H1 (cell line): ENCODE measurements at regions not wholly inside any gene's neighbourhood (a gene's known extent, or its start where the extent isn't known, plus 50 kb on each side); places are given as distances from the start of the nearest gene placed in this dataset.

Source experiments
- CTCF ChIA-PET: fragments of 300-600 bp; sonication (Branson Sonifier 250); formaldehyde crosslinking; loops from one replicate; lab custom pipeline; 2021; ENCODE audit not compliant: partially characterized antibody; lab: Charles Lee
- POLR2A ChIA-PET: fragments of 300-600 bp; sonication (Branson Sonifier 250); formaldehyde crosslinking; loops from one replicate; lab custom pipeline; 2021; ENCODE audit warnings: inconsistent platforms; ENCODE audit not compliant: partially characterized antibody; lab: Charles Lee
- DNase-seq, 2 experiments: peaks; one replicate each; pipeline versions ENCODE4 v3.0.0 to v3.0.0-alpha.2; 2010 to 2022; ENCODE audit warnings: low spot score in 2 of 2, low read depth in 1 of 2, mixed read lengths in 1 of 2
- FAIRE-seq: peaks from 2 replicates; lab custom pipeline; 2011; peaks lifted over from hg19 to GRCh38; lab: Jason Lieb, UNC
- H2AFZ ChIP-seq: 2 replicates; pipeline ENCODE4 v1.8.1; 2012; ENCODE audit warnings: low read length, inconsistent platforms
- H2AK5ac ChIP-seq: 2 replicates; pipeline ENCODE4 v1.6.1; 2013; ENCODE audit warnings: low read depth, low read length
- H2BK120ac ChIP-seq: replicated peaks from 2 replicates; pipeline ENCODE3; 2013; ENCODE audit warnings: low read depth, low read length, inconsistent platforms
- H2BK12ac ChIP-seq: 2 replicates; pipeline ENCODE4 v1.6.1; 2013; ENCODE audit warnings: low read depth, low read length
- H2BK15ac ChIP-seq: 2 replicates; pipeline ENCODE4 v1.6.1; 2013; ENCODE audit warnings: low read length
- H2BK20ac ChIP-seq: 2 replicates; pipeline ENCODE4 v1.6.1; 2013; ENCODE audit warnings: low read length
- H2BK5ac ChIP-seq: 2 replicates; pipeline ENCODE4 v1.6.1; 2013; ENCODE audit warnings: low read depth, low read length
- H3K14ac ChIP-seq: 2 replicates; pipeline ENCODE4 v1.6.1; 2013; ENCODE audit warnings: inconsistent platforms; ENCODE audit not compliant: insufficient read length
- H3K18ac ChIP-seq: 2 replicates; pipeline ENCODE4 v1.6.1; 2013; ENCODE audit warnings: low read length; ENCODE audit errors: extremely low read depth
- H3K23ac ChIP-seq: 2 replicates; pipeline ENCODE4 v1.6.1; 2013; ENCODE audit warnings: inconsistent platforms; ENCODE audit not compliant: insufficient read length
- H3K23me2 ChIP-seq: 2 replicates; pipeline ENCODE4 v1.6.1; 2013; ENCODE audit warnings: low read depth, low read length
- H3K27ac ChIP-seq: 2 replicates; pipeline ENCODE4 v1.6.1; 2011; ENCODE audit warnings: low read depth, low read length, inconsistent platforms
- H3K27me3 ChIP-seq, 4 experiments: replicated peaks in 1 of 4; 1 replicate in 1 of 4; 2 replicates in 3 of 4; pipeline versions ENCODE4 v1.6.1 to v1.8.1; 2011 to 2013; ENCODE audit warnings: low read length in 3 of 4, mild to moderate bottlenecking in 3 of 4, inconsistent platforms in 2 of 4, mixed read lengths in 2 of 4, moderate library complexity in 1 of 4; ENCODE audit not compliant: control insufficient read depth in 3 of 4, insufficient read depth in 3 of 4; ENCODE audit errors: extremely low read depth in 1 of 4
- H3K36me3 ChIP-seq, 4 experiments: 2 replicates each; pipeline versions ENCODE4 v1.6.1 to v1.8.1; 2011 to 2013; ENCODE audit warnings: mild to moderate bottlenecking in 4 of 4, low read length in 3 of 4, moderate library complexity in 2 of 4, control low read depth in 1 of 4, inconsistent platforms in 1 of 4; ENCODE audit not compliant: insufficient read depth in 4 of 4, control insufficient read depth in 2 of 4
- H3K4ac ChIP-seq: replicated peaks from 2 replicates; pipeline ENCODE3; 2013; ENCODE audit warnings: low read length, low read depth, mixed read lengths, inconsistent platforms; ENCODE audit not compliant: insufficient read length
- H3K4me1 ChIP-seq, 4 experiments: replicated peaks in 1 of 4; 1 replicate in 1 of 4; 2 replicates in 3 of 4; pipeline versions ENCODE4 v1.6.1 to v1.8.1; 2011 to 2013; ENCODE audit warnings: low read length in 3 of 4, inconsistent platforms in 2 of 4, mixed read lengths in 1 of 4; ENCODE audit not compliant: insufficient read depth in 4 of 4, control insufficient read depth in 3 of 4
- H3K4me2 ChIP-seq, 2 experiments: 2 replicates each; pipeline versions ENCODE4 v1.6.1 to v1.8.1; 2011 to 2013; ENCODE audit warnings: low read depth in 2 of 2, low read length in 2 of 2, control low read depth in 1 of 2, inconsistent platforms in 1 of 2, mild to moderate bottlenecking in 1 of 2; ENCODE audit not compliant: insufficient read depth in 1 of 2
- H3K4me3 ChIP-seq, 4 experiments: fragments of 200-600, 300-600 bp in 1 of 4; sonication (generic), shearing (Covaris generic), sonication (Bioruptor Twin) in 1 of 4; 2 replicates each; pipeline versions ENCODE4 v1.5.1 to v1.8.1; 2011 to 2016; ENCODE audit warnings: low read length in 4 of 4, low read depth in 3 of 4, control low read depth in 2 of 4, inconsistent platforms in 2 of 4, mild to moderate bottlenecking in 2 of 4, mixed read lengths in 1 of 4, moderate library complexity in 1 of 4; ENCODE audit not compliant: insufficient read depth in 2 of 4; ENCODE audit errors: extremely low read depth in 1 of 4
- H3K56ac ChIP-seq: replicated peaks from 2 replicates; pipeline ENCODE3; 2013; ENCODE audit warnings: low read depth, mild to moderate bottlenecking, mixed read lengths, low read length, inconsistent platforms; ENCODE audit not compliant: insufficient read length
- H3K79me1 ChIP-seq: 2 replicates; pipeline ENCODE4 v1.6.1; 2013; ENCODE audit warnings: low read depth, low read length, control low read depth
- H3K79me2 ChIP-seq, 2 experiments: 2 replicates each; pipeline versions ENCODE4 v1.6.1 to v1.8.1; 2012 to 2013; ENCODE audit warnings: low read length in 2 of 2, mild to moderate bottlenecking in 2 of 2, inconsistent platforms in 1 of 2; ENCODE audit not compliant: insufficient read depth in 2 of 2, control insufficient read depth in 1 of 2
- H3K9ac ChIP-seq, 4 experiments: replicated peaks in 1 of 4; 1 replicate in 1 of 4; 2 replicates in 3 of 4; pipeline versions ENCODE4 v1.6.1 to v1.8.1; 2011 to 2013; ENCODE audit warnings: low read depth in 3 of 4, low read length in 3 of 4, control low read depth in 2 of 4, mild to moderate bottlenecking in 2 of 4, moderate library complexity in 2 of 4, inconsistent platforms in 1 of 4; ENCODE audit errors: extremely low read depth in 1 of 4
- H3K9me3 ChIP-seq, 2 experiments: 2 replicates each; pipeline versions ENCODE4 v1.6.1 to v1.8.1; 2012 to 2013; ENCODE audit warnings: mild to moderate bottlenecking in 2 of 2, moderate library complexity in 2 of 2, control low read depth in 1 of 2, inconsistent platforms in 1 of 2, low read depth in 1 of 2, low read length in 1 of 2, mixed read lengths in 1 of 2; ENCODE audit not compliant: insufficient read depth in 2 of 2
- H4K20me1 ChIP-seq, 2 experiments: replicated peaks in 1 of 2; 2 replicates each; pipeline versions ENCODE3 to v1.8.1; 2011 to 2013; ENCODE audit warnings: inconsistent platforms in 2 of 2, low read length in 2 of 2, mild to moderate bottlenecking in 1 of 2; ENCODE audit not compliant: insufficient read depth in 2 of 2, control insufficient read depth in 1 of 2
- H4K5ac ChIP-seq: 2 replicates; pipeline ENCODE4 v1.6.1; 2013; ENCODE audit warnings: low read length, low read depth, mixed read lengths, inconsistent platforms; ENCODE audit not compliant: insufficient read length
- H4K8ac ChIP-seq: 2 replicates; pipeline ENCODE4 v1.8.0; 2013; ENCODE audit warnings: mild to moderate bottlenecking, moderate library complexity, low read length, inconsistent platforms; ENCODE audit not compliant: insufficient read depth; ENCODE audit errors: extremely low read depth
- H4K91ac ChIP-seq: replicated peaks from 2 replicates; pipeline ENCODE3; 2013; ENCODE audit warnings: low read length, mixed read lengths, inconsistent platforms; ENCODE audit not compliant: insufficient read length
- BCL11A ChIP-seq, 2 experiments: IDR thresholded peaks; one replicate each; pipeline ENCODE4 v1.6.1; 2011; ENCODE audit warnings: low read depth in 2 of 2, low read length in 2 of 2, mild to moderate bottlenecking in 2 of 2
- CBX5 ChIP-seq: fragments of 300-800, 300-1000 bp; sonication (generic); IDR thresholded peaks from 2 replicates; pipeline ENCODE4 v1.7.1; 2016; ENCODE audit warnings: antibody characterized with exemption, low read length, low read depth
- GABPA ChIP-seq: IDR thresholded peaks from 2 replicates; pipeline ENCODE4 v1.6.1; 2011; ENCODE audit warnings: mild to moderate bottlenecking, low read length, moderate library complexity, borderline replicate concordance; ENCODE audit not compliant: insufficient read depth
- JUND ChIP-seq: IDR thresholded peaks from 2 replicates; pipeline ENCODE4 v1.6.1; 2011; ENCODE audit warnings: mild to moderate bottlenecking, improper control_type of control experiment, low read length
- WGBS, 2 experiments: shearing (Covaris generic) in 1 of 2; methylation state at CpG; one replicate each; pipeline versions ENCODE4 v1.1.6 to v1.1.7; 2013 to 2015; ENCODE audit warnings: low lambda C conversion rate in 2 of 2, mixed read lengths in 2 of 2, inconsistent platforms in 1 of 2, low coverage in 1 of 2, missing lambda C conversion rate in 1 of 2; ENCODE audit not compliant: insufficient replicate concordance in 2 of 2, insufficient coverage in 1 of 2, insufficient read length in 1 of 2; ENCODE audit errors: extremely low coverage in 1 of 2, missing lambda C conversion rate in 1 of 2; 5-methylcytosine and 5-hydroxymethylcytosine counted together
- TF ChIP-seq, protein P1 (sequence below): IDR thresholded peaks from 2 replicates; pipeline ENCODE4 v1.6.1; 2011; ENCODE audit warnings: low read depth, mild to moderate bottlenecking, low read length; ENCODE audit not compliant: insufficient read depth

DNA sequence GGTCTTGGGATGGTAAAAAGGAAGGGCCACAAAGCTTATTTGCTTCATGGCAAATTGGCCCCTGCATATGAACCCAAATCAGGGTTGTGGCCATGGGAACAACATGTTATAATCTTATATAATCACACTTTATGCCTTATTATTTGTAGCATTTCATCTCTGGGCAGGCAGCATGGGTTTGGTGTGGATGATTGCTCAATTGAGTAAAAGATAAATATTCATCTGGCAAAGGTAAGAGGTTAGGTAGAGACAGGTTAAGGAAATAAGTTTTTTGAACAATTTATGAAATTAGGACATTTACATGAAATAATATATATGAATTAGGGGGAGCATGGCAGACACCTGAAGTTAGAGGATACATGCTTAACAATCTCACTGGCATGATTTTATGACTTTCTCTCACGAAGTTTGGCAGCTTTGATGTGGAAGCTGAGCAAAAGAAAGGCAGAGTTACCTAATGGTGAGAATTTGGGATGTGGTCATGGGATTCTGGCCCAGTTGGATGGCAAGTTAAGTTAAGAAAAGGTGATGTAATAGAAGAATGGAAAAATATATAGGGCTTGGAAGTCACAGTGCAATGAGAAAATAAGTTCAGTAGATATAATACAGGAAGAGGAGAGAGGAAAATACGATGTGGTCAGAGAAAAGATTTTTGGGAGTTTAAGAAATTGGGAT, 88.1 kb upstream of the FAM3C start:
- H3K36me3 ChIP-seq = no peaks in the 10 kb centered on the region
- H3K23ac ChIP-seq = no peak overlapping the region
- TF ChIP-seq CBX5 (no peak), GABPA (no peak), BCL11A (IDR thresholded peaks at IDR 0.05; ENCODE audit: low read depth in 2 of 2, low read length in 2 of 2) (no peak), JUND (no peak)
- TF ChIP-seq, protein P1, sequence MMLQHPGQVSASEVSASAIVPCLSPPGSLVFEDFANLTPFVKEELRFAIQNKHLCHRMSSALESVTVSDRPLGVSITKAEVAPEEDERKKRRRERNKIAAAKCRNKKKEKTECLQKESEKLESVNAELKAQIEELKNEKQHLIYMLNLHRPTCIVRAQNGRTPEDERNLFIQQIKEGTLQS = no peak
- H3K23me2 ChIP-seq = no peaks in the 10 kb centered on the region; the same call in 1 of the 2 replicates
- ChIA-PET POLR2A (no interaction called here), CTCF (interaction anchor here (1.3 kb wide), 1 partner anchor 10 kb away, joined by 4 read pairs; no protein-coding TSS in a partner anchor)
- WGBS, 2 experiments = 93 to 100% methylated on average over 1 to 2 of the region's 2 CpGs
- H3K4ac ChIP-seq = no peak overlapping the region
- no peak overlapping the region for H2BK20ac ChIP-seq
- no peak overlapping the region for H3K14ac ChIP-seq
- H3K18ac ChIP-seq = no peak overlapping the region
- H3K9me3 ChIP-seq = no peaks in the 10 kb centered on the region
- no peak overlapping the region for H2AK5ac ChIP-seq
- no peak overlapping the region for H3K9ac ChIP-seq
- H3K4me2 ChIP-seq = no peak overlapping the region
- H3K79me2 ChIP-seq = no peaks in the 10 kb centered on the region
- H4K91ac ChIP-seq = no peak overlapping the region
- H4K20me1 ChIP-seq = no peaks in the 10 kb centered on the region
- no peak overlapping the region for H3K27ac ChIP-seq
- H2BK5ac ChIP-seq = no peak overlapping the region
- no peaks in the 10 kb centered on the region for H3K79me1 ChIP-seq
- no peak overlapping the region for H2BK120ac ChIP-seq
- H4K8ac ChIP-seq = no peak overlapping the region
- no peak overlapping the region for H4K5ac ChIP-seq
- H2AFZ ChIP-seq = no peak overlapping the region
- H2BK12ac ChIP-seq = no peak overlapping the region
- H3K4me3 ChIP-seq = no peak overlapping the region
- no peak overlapping the region for H3K56ac ChIP-seq
- H3K4me1 ChIP-seq = peaks cover 2 to 12% (median 7%) of the 10 kb centered on the region in 4 experiments; a peak in 5 of 7 replicates
- DNase-seq (no peak), FAIRE-seq (no peak)
- H2BK15ac ChIP-seq = no peak overlapping the region
- H3K27me3 ChIP-seq = no peaks in the 10 kb centered on the region
